Naive thymus-derived CD8-positive, alpha-beta T cell (primary cell): ENCODE measurements at regions not wholly inside any gene's neighbourhood (a gene's known extent, or its start where the extent isn't known, plus 50 kb on each side); places are given as distances from the start of the nearest gene placed in this dataset.

Source experiments
- ATAC-seq, 2 donors: fragments of 150-1000 bp; cut with Tn5 transposase in 1 of 2; sonication (Bioruptor Pico), chemical (Tn5 transposase) in 1 of 2; 1 replicate in 1 of 2; 2 replicates in 1 of 2; pipeline ENCODE4 v1.10.0; 2021; ENCODE audit warnings: mild to moderate bottlenecking in 2 of 2, moderate library complexity in 2 of 2
- POLR2A ChIA-PET: fragments of 350-600 bp; sonication (Branson Sonifier 250); formaldehyde crosslinking; loops from one replicate; lab custom pipeline; 2021; ENCODE audit warnings: antibody characterized with exemption; lab: Charles Lee
- DNase-seq, 10 donors: peaks; one replicate each; pipeline versions ENCODE4 v3.0.0 to v3.0.0-alpha.2; 2020 to 2022
- H3K27ac Mint-ChIP-seq, 10 donors: one replicate each; pipeline ENCODE4 v1.8.0; 2020 to 2022; ENCODE audit warnings: mild to moderate bottlenecking in 10 of 10, mixed read lengths in 10 of 10, moderate library complexity in 4 of 10, inconsistent platforms in 1 of 10
- H3K27me3 Mint-ChIP-seq, 5 donors: one replicate each; pipeline ENCODE4 v1.8.0; 2021 to 2022; ENCODE audit warnings: mixed read lengths in 5 of 5
- H3K36me3 Mint-ChIP-seq, 3 donors: one replicate each; pipeline ENCODE4 v1.8.0; 2020 to 2022; ENCODE audit warnings: mixed read lengths in 3 of 3, mild to moderate bottlenecking in 2 of 3, inconsistent platforms in 1 of 3
- H3K4me1 Mint-ChIP-seq, 4 donors: one replicate each; pipeline ENCODE4 v1.8.0; 2021 to 2022; ENCODE audit warnings: mixed read lengths in 4 of 4
- H3K4me3 Mint-ChIP-seq, 10 donors: one replicate each; pipeline ENCODE4 v1.8.0; 2020 to 2022; ENCODE audit warnings: mild to moderate bottlenecking in 10 of 10, mixed read lengths in 10 of 10, moderate library complexity in 6 of 10, inconsistent platforms in 1 of 10
- H3K9me3 Mint-ChIP-seq, 9 donors: one replicate each; pipeline ENCODE4 v1.8.0; 2020 to 2022; ENCODE audit warnings: mixed read lengths in 9 of 9, mild to moderate bottlenecking in 3 of 9, inconsistent platforms in 1 of 9, moderate library complexity in 1 of 9

GRCh38 chr3:182349051-182349450 is 444.3 kb upstream of the ATP11B start:
- POLR2A ChIA-PET: no interaction called here
- H3K4me1 Mint-ChIP-seq: no peaks in the 10 kb centered on the region
- no peak overlapping the region for H3K4me3 Mint-ChIP-seq
- no peak for ATAC-seq
- peaks cover 0 to 8% (median 0%) of the 10 kb centered on the region in 9 donors for H3K9me3 Mint-ChIP-seq
- DNase-seq: no peak
- peaks cover 0 to 10% (median 0%) of the 10 kb centered on the region in 5 donors for H3K27me3 Mint-ChIP-seq
- no peaks in the 10 kb centered on the region for H3K36me3 Mint-ChIP-seq
- no peak overlapping the region for H3K27ac Mint-ChIP-seq

GRCh38 chr3:182349951-182350517 is 443.3 kb upstream of the ATP11B start:
- H3K27me3 Mint-ChIP-seq: peaks cover 0 to 10% (median 0%) of the 10 kb centered on the region in 5 donors
- DNase-seq: no peak
- peaks cover 0 to 1% (median 0%) of the 10 kb centered on the region in 9 donors for H3K9me3 Mint-ChIP-seq
- no peaks in the 10 kb centered on the region for H3K4me1 Mint-ChIP-seq
- POLR2A ChIA-PET: no interaction called here
- ATAC-seq: no peak
- H3K36me3 Mint-ChIP-seq: no peaks in the 10 kb centered on the region
- no peak overlapping the region for H3K4me3 Mint-ChIP-seq
- H3K27ac Mint-ChIP-seq: no peak overlapping the region

GRCh38 chr3:182357928-182358327 is 435.4 kb upstream of the ATP11B start:
- Mint-ChIP-seq H3K27me3 (no peaks in the 10 kb centered on the region), H3K4me3 (no peak overlapping the region), H3K27ac (peak overlapping the region in 1 of 10 donors; percentile 20), H3K9me3 (peaks cover 0 to 6% (median 0%) of the 10 kb centered on the region in 9 donors), H3K4me1 (no peaks in the 10 kb centered on the region), H3K36me3 (no peaks in the 10 kb centered on the region)
- POLR2A ChIA-PET: no interaction called here
- no peak for ATAC-seq
- no peak for DNase-seq

GRCh38 chr3:182364323-182364722 is 429.0 kb upstream of the ATP11B start:
- Mint-ChIP-seq H3K27ac (no peak overlapping the region), H3K9me3 (peaks cover 0 to 10% (median 2%) of the 10 kb centered on the region in 9 donors)
- POLR2A ChIA-PET: no interaction called here

GRCh38 chr3:182364723-182365650 is 428.3 kb upstream of the ATP11B start:
- H3K4me1 Mint-ChIP-seq: no peaks in the 10 kb centered on the region
- H3K9me3 Mint-ChIP-seq: peaks cover 0 to 10% (median 2%) of the 10 kb centered on the region in 9 donors
- H3K27ac Mint-ChIP-seq: no peak overlapping the region
- ATAC-seq (no peak), DNase-seq (no peak)
- no peaks in the 10 kb centered on the region for H3K27me3 Mint-ChIP-seq
- POLR2A ChIA-PET: no interaction called here
- no peak overlapping the region for H3K4me3 Mint-ChIP-seq
- no peaks in the 10 kb centered on the region for H3K36me3 Mint-ChIP-seq

More at GRCh38 chr3:182364323-182364722, 429.0 kb upstream of the ATP11B start:
- no peak for ATAC-seq
- H3K4me3 Mint-ChIP-seq: no peak overlapping the region
- H3K27me3 Mint-ChIP-seq: no peaks in the 10 kb centered on the region
- H3K4me1 Mint-ChIP-seq: no peaks in the 10 kb centered on the region
- DNase-seq: no peak
- no peaks in the 10 kb centered on the region for H3K36me3 Mint-ChIP-seq

GRCh38 chr3:182366746-182367145 is 426.6 kb upstream of the ATP11B start:
- H3K27me3 Mint-ChIP-seq: no peaks in the 10 kb centered on the region
- DNase-seq (no peak), ATAC-seq (no peak)
- H3K27ac Mint-ChIP-seq: no peak overlapping the region
- H3K9me3 Mint-ChIP-seq: peaks cover 0 to 10% (median under 1%) of the 10 kb centered on the region in 9 donors
- POLR2A ChIA-PET: no interaction called here
- no peak overlapping the region for H3K4me3 Mint-ChIP-seq
- no peaks in the 10 kb centered on the region for H3K4me1 Mint-ChIP-seq
- H3K36me3 Mint-ChIP-seq: no peaks in the 10 kb centered on the region

- no peaks in the 10 kb centered on the region for H3K4me1 Mint-ChIP-seq
- no peak overlapping the region for H3K27ac Mint-ChIP-seq
- H3K4me3 Mint-ChIP-seq: no peak overlapping the region
- no peaks in the 10 kb centered on the region for H3K36me3 Mint-ChIP-seq
- POLR2A ChIA-PET: no interaction called here
- H3K9me3 Mint-ChIP-seq: peaks cover 0 to 5% (median 0%) of the 10 kb centered on the region in 9 donors
- no peaks in the 10 kb centered on the region for H3K27me3 Mint-ChIP-seq
- no peak for ATAC-seq
- no peak for DNase-seq
These were observed 423.4 kb upstream of the ATP11B start for GRCh38 chr3:182369861-182370260.

- POLR2A ChIA-PET: no interaction called here
- Mint-ChIP-seq H3K9me3 (peaks cover 0 to 8% (median 0%) of the 10 kb centered on the region in 9 donors), H3K27ac (no peak overlapping the region), H3K36me3 (no peaks in the 10 kb centered on the region), H3K4me3 (no peak overlapping the region), H3K27me3 (no peaks in the 10 kb centered on the region), H3K4me1 (no peaks in the 10 kb centered on the region)
- no peak for DNase-seq
- ATAC-seq: no peak
These were observed 422.4 kb upstream of the ATP11B start for GRCh38 chr3:182370949-182371348.

- DNase-seq (no peak), ATAC-seq (no peak)
- POLR2A ChIA-PET: no interaction called here
- no peaks in the 10 kb centered on the region for H3K36me3 Mint-ChIP-seq
- peaks cover 0 to 8% (median 0%) of the 10 kb centered on the region in 9 donors for H3K9me3 Mint-ChIP-seq
- H3K27me3 Mint-ChIP-seq: peaks cover 0 to 2% (median 0%) of the 10 kb centered on the region in 5 donors
- no peaks in the 10 kb centered on the region for H3K4me1 Mint-ChIP-seq
- no peak overlapping the region for H3K27ac Mint-ChIP-seq
- H3K4me3 Mint-ChIP-seq: no peak overlapping the region
These were observed 417.4 kb upstream of the ATP11B start for GRCh38 chr3:182375916-182376315.

GRCh38 chr3:182382112-182382857 is 411.0 kb upstream of the ATP11B start:
- H3K4me3 Mint-ChIP-seq: no peak overlapping the region
- H3K4me1 Mint-ChIP-seq: no peaks in the 10 kb centered on the region
- no peak overlapping the region for H3K27ac Mint-ChIP-seq
- H3K27me3 Mint-ChIP-seq: peaks cover 0 to 8% (median 2%) of the 10 kb centered on the region in 5 donors
- no peak for DNase-seq
- POLR2A ChIA-PET: no interaction called here
- ATAC-seq: no peak
- peaks cover 0 to 7% (median 0%) of the 10 kb centered on the region in 9 donors for H3K9me3 Mint-ChIP-seq
- H3K36me3 Mint-ChIP-seq: no peaks in the 10 kb centered on the region

GRCh38 chr3:182384221-182384620 is 409.1 kb upstream of the ATP11B start:
- POLR2A ChIA-PET: no interaction called here
- Mint-ChIP-seq H3K9me3 (peaks cover 0 to 2% (median 0%) of the 10 kb centered on the region in 9 donors), H3K4me1 (no peaks in the 10 kb centered on the region), H3K4me3 (no peak overlapping the region), H3K36me3 (no peaks in the 10 kb centered on the region), H3K27ac (no peak overlapping the region), H3K27me3 (peaks cover 0 to 8% (median 0%) of the 10 kb centered on the region in 5 donors)
- ATAC-seq (no peak), DNase-seq (no peak)

GRCh38 chr3:182385356-182385755 is 407.9 kb upstream of the ATP11B start:
- ATAC-seq: no peak
- POLR2A ChIA-PET: no interaction called here
- peaks cover 0 to 8% (median 0%) of the 10 kb centered on the region in 5 donors for H3K27me3 Mint-ChIP-seq
- H3K36me3 Mint-ChIP-seq: no peaks in the 10 kb centered on the region
- H3K27ac Mint-ChIP-seq: no peak overlapping the region
- no peak overlapping the region for H3K4me3 Mint-ChIP-seq
- H3K4me1 Mint-ChIP-seq: no peaks in the 10 kb centered on the region
- DNase-seq: no peak
- no peaks in the 10 kb centered on the region for H3K9me3 Mint-ChIP-seq

GRCh38 chr3:182388506-182388905 is 404.8 kb upstream of the ATP11B start:
- Mint-ChIP-seq H3K4me1 (no peaks in the 10 kb centered on the region), H3K9me3 (no peaks in the 10 kb centered on the region), H3K27me3 (peaks cover 0 to 7% (median 0%) of the 10 kb centered on the region in 5 donors), H3K4me3 (no peak overlapping the region), H3K36me3 (no peaks in the 10 kb centered on the region), H3K27ac (no peak overlapping the region)
- POLR2A ChIA-PET: no interaction called here
- ATAC-seq: no peak
- DNase-seq: no peak
